GM23248 (cell line): ENCODE measurements at regions not wholly inside any gene's neighbourhood (a gene's known extent, or its start where the extent isn't known, plus 50 kb on each side); places are given as distances from the start of the nearest gene placed in this dataset.

ENCODE experiments used
- EZH2 ChIP-seq: fragments of 200-600 bp; sonication (generic); IDR thresholded peaks from 2 replicates; pipeline ENCODE4 v1.6.1; 2018; ENCODE audit warnings: antibody characterized with exemption, mild to moderate bottlenecking; ENCODE audit not compliant: insufficient read depth, poor library complexity, severe bottlenecking
- EZH2phosphoT487 ChIP-seq: fragments of 200-600 bp; sonication (generic); IDR thresholded peaks from 2 replicates; pipeline ENCODE4 v1.6.1; 2018; ENCODE audit warnings: antibody characterized with exemption, moderate library complexity, mild to moderate bottlenecking, low read depth; ENCODE audit not compliant: insufficient read depth

GRCh38 chr18:66707473-66707872 lies 103.6 kb upstream of the CDH19 start:
- no peak for TF ChIP-seq EZH2
- TF ChIP-seq EZH2phosphoT487 = no peak
